NOMO-1 (cell line): ENCODE measurements at regions not wholly inside any gene's neighbourhood (a gene's known extent, or its start where the extent isn't known, plus 50 kb on each side); places are given as distances from the start of the nearest gene placed in this dataset.

ENCODE experiments used
- DNase-seq, 2 experiments: peaks; one replicate each; lab custom pipeline; 2025; ENCODE audit not compliant: unreplicated experiment in 2 of 2; lab: John Stamatoyannopoulos, UW

GRCh38 chr16:51699686-51700396, 548.8 kb upstream of the SALL1 start:
- DNase-seq = no peak

GRCh38 chr16:51698647-51699046, 547.6 kb upstream of the SALL1 start:
- DNase-seq = no peak

- DNase-seq = no peak
These were observed 546.4 kb upstream of the SALL1 start for GRCh38 chr16:51697454-51697853.

- DNase-seq = no peak
These were observed 545.3 kb upstream of the SALL1 start for GRCh38 chr16:51696376-51696775.

GRCh38 chr16:51691109-51691508, 540.0 kb upstream of the SALL1 start:
- no peak for DNase-seq

GRCh38 chr16:51685498-51685897, 534.4 kb upstream of the SALL1 start:
- no peak for DNase-seq

GRCh38 chr16:51683882-51684281, 532.8 kb upstream of the SALL1 start:
- DNase-seq = no peak

GRCh38 chr16:51682905-51683304, 531.8 kb upstream of the SALL1 start:
- DNase-seq = no peak

GRCh38 chr16:51674615-51675014, 523.5 kb upstream of the SALL1 start:
- DNase-seq = no peak

GRCh38 chr16:51670527-51670926, 519.5 kb upstream of the SALL1 start:
- no peak for DNase-seq

GRCh38 chr16:51666821-51667220, 515.8 kb upstream of the SALL1 start:
- no peak for DNase-seq

GRCh38 chr16:51666074-51666473, 515.0 kb upstream of the SALL1 start:
- DNase-seq = no peak

GRCh38 chr16:51665436-51665998, 514.4 kb upstream of the SALL1 start:
- no peak for DNase-seq

- no peak for DNase-seq
These were observed 507.5 kb upstream of the SALL1 start for GRCh38 chr16:51658531-51658930.

- no peak for DNase-seq
These were observed 506.8 kb upstream of the SALL1 start for GRCh38 chr16:51657848-51658247.

- no peak for DNase-seq
These were observed 504.2 kb upstream of the SALL1 start for GRCh38 chr16:51655249-51655648.

GRCh38 chr16:51651061-51651466, 500.0 kb upstream of the SALL1 start:
- DNase-seq = no peak

GRCh38 chr16:51649631-51650030, 498.6 kb upstream of the SALL1 start:
- DNase-seq = no peak

- DNase-seq = no peak
These were observed 497.5 kb upstream of the SALL1 start for GRCh38 chr16:51648526-51648925.

GRCh38 chr16:51641191-51641765, 490.2 kb upstream of the SALL1 start:
- DNase-seq = no peak

- DNase-seq = no peak
These were observed 489.1 kb upstream of the SALL1 start for GRCh38 chr16:51640196-51640595.

- no peak for DNase-seq
These were observed 487.5 kb upstream of the SALL1 start for GRCh38 chr16:51638339-51639135.
